ENCODE measurements at regions not wholly inside any gene's neighbourhood (a gene's known extent, or its start where the extent isn't known, plus 50 kb on each side); places are given as distances from the start of the nearest gene placed in this dataset.

- Histone ChIP-seq H3K4me1 (replicated peaks; ENCODE audit: insufficient read depth) (no peaks in the 10 kb centered on the region), H3K4me3 (no peak overlapping the region), H3K36me3 (ENCODE audit: low read depth) (no peaks in the 10 kb centered on the region), H3K9me2 (ENCODE audit: insufficient read depth) (no peaks in the 10 kb centered on the region), H3K27ac (no peak overlapping the region), H3K4me2 (no peak overlapping the region), H2AFZ (no peak overlapping the region), H3K9me3 (ENCODE audit: insufficient read depth, low read depth) (no peaks in the 10 kb centered on the region), H3K79me2 (ENCODE audit: low read depth) (no peaks in the 10 kb centered on the region), H3K27me3 (ENCODE audit: insufficient read depth, low read depth) (no peaks in the 10 kb centered on the region), H3F3A (ENCODE audit: insufficient read depth, low read depth) (no peaks in the 10 kb centered on the region), H4K20me1 (ENCODE audit: insufficient read depth) (no peaks in the 10 kb centered on the region)
- no TSS peak for BruUV-seq (replicated peaks)
- DNase-seq = no peak
- CTCF ChIA-PET = no interaction called here
- POLR2A ChIA-PET (ENCODE audit: unreplicated experiment) = no interaction called here
- TF ChIP-seq CTCF (conservative IDR thresholded peaks at IDR 0.05) (no peak), EZH2 (IDR thresholded peaks at IDR 0.05; ENCODE audit: low read depth) (no peak)
- intact Hi-C loops (cut with micrococcal nuclease; ENCODE audit: unreplicated experiment) = no loop called here
Measured at GRCh38 chr1:104406728-104407127, 657.0 kb downstream of the AMY1C start.

- intact Hi-C loops (cut with micrococcal nuclease; ENCODE audit: unreplicated experiment) = no loop called here
- POLR2A ChIA-PET (ENCODE audit: unreplicated experiment) = no interaction called here
- CTCF ChIA-PET = no interaction called here
- Histone ChIP-seq H3K27ac (no peak overlapping the region), H3K9me2 (ENCODE audit: insufficient read depth) (no peaks in the 10 kb centered on the region), H3K79me2 (ENCODE audit: low read depth) (no peaks in the 10 kb centered on the region), H3K36me3 (ENCODE audit: low read depth) (no peaks in the 10 kb centered on the region), H3K4me1 (replicated peaks; ENCODE audit: insufficient read depth) (no peaks in the 10 kb centered on the region), H3K4me3 (no peak overlapping the region), H4K20me1 (ENCODE audit: insufficient read depth) (no peaks in the 10 kb centered on the region), H2AFZ (no peak overlapping the region), H3K27me3 (ENCODE audit: insufficient read depth, low read depth) (no peaks in the 10 kb centered on the region), H3F3A (ENCODE audit: insufficient read depth, low read depth) (no peaks in the 10 kb centered on the region), H3K9me3 (ENCODE audit: insufficient read depth, low read depth) (no peaks in the 10 kb centered on the region), H3K4me2 (no peak overlapping the region)
- TF ChIP-seq EZH2 (IDR thresholded peaks at IDR 0.05; ENCODE audit: low read depth) (no peak), CTCF (conservative IDR thresholded peaks at IDR 0.05) (no peak)
- no peak for DNase-seq
- no TSS peak for BruUV-seq (replicated peaks)
Measured at GRCh38 chr1:104408268-104408667, 658.6 kb downstream of the AMY1C start.

GRCh38 chr1:104435255-104435654 lies 685.6 kb downstream of the AMY1C start:
- Histone ChIP-seq H3K4me3 (no peak overlapping the region), H3K9me3 (ENCODE audit: insufficient read depth, low read depth) (no peaks in the 10 kb centered on the region; the same call in 1 of the 2 replicates), H2AFZ (no peak overlapping the region), H3K36me3 (ENCODE audit: low read depth) (no peaks in the 10 kb centered on the region), H3K27me3 (ENCODE audit: insufficient read depth, low read depth) (no peaks in the 10 kb centered on the region), H3F3A (ENCODE audit: insufficient read depth, low read depth) (no peaks in the 10 kb centered on the region), H3K9me2 (ENCODE audit: insufficient read depth) (peaks cover 3% of the 10 kb centered on the region; the same call in 1 of the 2 replicates), H3K4me1 (replicated peaks; ENCODE audit: insufficient read depth) (no peaks in the 10 kb centered on the region), H3K79me2 (ENCODE audit: low read depth) (no peaks in the 10 kb centered on the region), H3K27ac (no peak overlapping the region), H3K4me2 (no peak overlapping the region), H4K20me1 (ENCODE audit: insufficient read depth) (no peaks in the 10 kb centered on the region)
- no TSS peak for BruUV-seq (replicated peaks)
- TF ChIP-seq EZH2 (IDR thresholded peaks at IDR 0.05; ENCODE audit: low read depth) (no peak), CTCF (conservative IDR thresholded peaks at IDR 0.05) (no peak)
- intact Hi-C loops (cut with micrococcal nuclease; ENCODE audit: unreplicated experiment) = no loop called here
- ChIA-PET CTCF (no interaction called here), POLR2A (ENCODE audit: unreplicated experiment) (interaction anchor here (0.6 kb wide), 1 partner anchor 1414 kb away, joined by 3 read pairs; no protein-coding TSS in a partner anchor)
- DNase-seq = no peak

Measured in PC-9 (cell line).